Left lobe of liver (tissue), 2 donors: ENCODE measurements at regions not wholly inside any gene's neighbourhood (a gene's known extent, or its start where the extent isn't known, plus 50 kb on each side); places are given as distances from the start of the nearest gene placed in this dataset.

Experiments used
- ATAC-seq: fragments of 200-7000 bp; cut with Tn5 transposase; one replicate; pipeline ENCODE4 v1.9.1; 2020; ENCODE audit warnings: mild to moderate bottlenecking, moderate library complexity
- DNase-seq: peaks from one replicate; pipeline ENCODE4 v3.0.0-alpha.2; 2020; ENCODE audit warnings: low spot score
- donor health status: DM: no; HTN: no; CAD: no; lungs with moderate emphysema.
- donor health status: DM: no; HTN: yes; CAD: no.

GRCh38 chr15:37682304-37682703 is 252.1 kb upstream of the TMCO5A start:
- DNase-seq: no peak
- ATAC-seq: peak; percentile 81

DNA sequence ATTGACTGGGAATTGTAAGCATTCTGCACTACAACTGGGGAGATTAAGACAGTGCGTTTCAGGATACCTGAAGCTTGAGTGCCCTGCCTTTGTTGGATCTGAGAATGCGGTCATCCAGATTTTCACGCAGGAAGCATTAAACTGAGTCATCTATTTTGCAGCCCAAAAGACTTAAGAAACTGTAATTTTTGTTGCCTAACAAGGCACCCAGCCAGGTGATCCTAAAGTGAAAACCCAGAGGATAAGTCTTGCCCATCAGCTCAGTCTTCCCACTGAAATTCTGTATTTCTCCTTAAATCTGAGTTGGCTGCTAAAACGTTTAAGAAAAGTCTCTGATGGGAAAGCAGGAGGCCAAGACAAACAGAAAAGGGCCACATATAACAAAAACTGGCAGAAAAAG is 242.5 kb upstream of the TMCO5A start:
- ATAC-seq (no peak), DNase-seq (no peak)

DNA sequence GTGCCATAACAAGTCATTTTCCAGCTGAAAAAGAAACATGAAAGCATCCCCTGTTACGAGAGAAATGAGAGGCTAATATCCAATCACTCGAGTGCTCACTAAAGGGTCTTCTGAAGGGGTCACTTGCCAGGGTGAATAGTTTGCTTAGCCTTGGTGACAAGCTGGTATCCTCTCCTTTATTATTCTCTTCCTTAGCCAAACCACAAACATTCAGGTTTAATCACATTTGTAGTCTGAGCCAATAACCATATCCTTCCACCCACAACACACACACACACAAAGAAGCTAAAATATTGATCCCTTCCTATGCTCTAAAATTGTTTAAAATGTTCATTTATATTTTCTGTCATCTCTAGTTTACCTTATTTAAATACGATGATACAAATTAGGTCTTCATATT is 240.5 kb upstream of the TMCO5A start:
- no peak for DNase-seq
- ATAC-seq: no peak

DNA sequence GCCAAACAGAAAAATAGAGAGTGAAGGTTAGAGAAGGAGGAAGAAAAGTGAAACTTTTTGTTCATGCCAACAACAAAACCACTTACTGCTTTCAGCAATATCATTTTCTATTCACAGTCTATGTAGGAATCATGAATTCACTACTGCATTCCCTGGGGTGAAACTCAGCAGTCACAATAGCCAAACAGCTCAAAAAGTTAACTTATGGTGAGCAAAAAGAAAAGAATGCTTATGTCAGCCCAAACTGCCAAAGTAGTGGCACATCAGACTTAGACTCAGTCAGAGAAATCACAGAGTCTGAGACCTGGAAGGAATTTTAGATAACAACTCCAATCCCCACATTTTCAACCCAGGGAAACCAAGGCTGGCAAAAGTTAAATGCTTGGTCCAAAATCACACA is 238.7 kb upstream of the TMCO5A start:
- ATAC-seq (no peak), DNase-seq (no peak)

DNA sequence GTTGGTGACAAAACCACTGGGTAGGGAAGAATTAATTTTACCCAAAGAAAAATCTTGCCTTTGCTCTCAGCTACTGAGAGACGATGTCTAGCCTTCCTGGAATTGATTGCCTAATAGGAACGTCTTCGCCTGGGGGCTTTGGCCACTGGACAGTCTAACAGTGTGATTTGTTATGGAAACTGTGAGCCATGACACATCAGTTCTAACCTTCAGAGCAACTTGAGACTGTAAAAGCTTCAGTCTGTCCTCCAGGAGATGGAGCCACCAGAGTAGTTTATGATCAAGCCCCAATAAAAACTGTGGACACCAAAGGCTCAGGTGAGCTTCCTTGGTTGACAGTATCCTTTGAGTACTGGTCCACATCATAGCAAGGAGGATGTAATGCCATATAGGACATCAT is 235.8 kb upstream of the TMCO5A start:
- DNase-seq (no peak), ATAC-seq (peak; percentile 36)

DNA sequence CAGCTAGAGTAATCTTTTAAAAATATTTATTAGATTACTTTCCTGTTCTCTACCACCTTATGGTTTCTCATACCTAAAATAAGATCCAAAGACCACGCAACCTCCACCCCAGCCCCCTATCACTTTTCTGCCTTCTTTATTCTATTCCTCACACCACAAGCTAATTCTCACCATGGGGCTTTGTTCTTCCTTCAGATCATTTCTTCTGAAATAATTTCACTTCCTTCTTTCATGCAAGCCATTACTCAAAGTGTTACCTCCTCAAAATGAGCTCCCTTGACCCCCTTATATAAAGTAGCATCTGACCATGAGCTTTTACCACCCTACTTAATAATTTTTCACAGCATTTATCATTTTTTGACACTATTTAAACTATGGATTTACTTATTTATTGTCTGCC is 233.2 kb upstream of the TMCO5A start:
- ATAC-seq: no peak

DNA sequence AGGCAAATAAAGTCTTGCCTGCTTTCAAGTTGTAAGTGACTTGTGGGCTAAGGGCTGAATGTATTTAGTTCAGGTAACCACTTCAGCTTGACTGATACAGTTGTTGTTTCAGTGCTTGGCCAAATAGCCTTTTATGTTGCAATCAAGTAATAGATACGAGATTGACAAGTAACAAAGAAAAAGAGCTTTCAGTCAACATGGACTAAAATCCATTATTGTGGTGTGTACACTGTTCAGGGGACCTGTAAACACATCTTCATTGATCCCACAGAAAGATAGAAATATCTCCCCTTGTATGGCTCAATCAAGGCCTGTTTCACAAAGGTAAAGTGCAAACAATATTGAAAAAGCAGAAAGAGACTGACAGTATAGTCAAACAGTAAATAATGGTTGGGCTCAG is 224.8 kb upstream of the TMCO5A start:
- DNase-seq (no peak), ATAC-seq (peak; percentile 34)

More for the DNA sequence above, 233.2 kb upstream of the TMCO5A start:
- DNase-seq: no peak

- DNase-seq: no peak
These were observed 219.3 kb upstream of the TMCO5A start for GRCh38 chr15:37715101-37715500.

GRCh38 chr15:37720267-37720666 is 214.2 kb upstream of the TMCO5A start:
- DNase-seq (no peak), ATAC-seq (no peak)

More at GRCh38 chr15:37715101-37715500, 219.3 kb upstream of the TMCO5A start:
- no peak for ATAC-seq

DNA sequence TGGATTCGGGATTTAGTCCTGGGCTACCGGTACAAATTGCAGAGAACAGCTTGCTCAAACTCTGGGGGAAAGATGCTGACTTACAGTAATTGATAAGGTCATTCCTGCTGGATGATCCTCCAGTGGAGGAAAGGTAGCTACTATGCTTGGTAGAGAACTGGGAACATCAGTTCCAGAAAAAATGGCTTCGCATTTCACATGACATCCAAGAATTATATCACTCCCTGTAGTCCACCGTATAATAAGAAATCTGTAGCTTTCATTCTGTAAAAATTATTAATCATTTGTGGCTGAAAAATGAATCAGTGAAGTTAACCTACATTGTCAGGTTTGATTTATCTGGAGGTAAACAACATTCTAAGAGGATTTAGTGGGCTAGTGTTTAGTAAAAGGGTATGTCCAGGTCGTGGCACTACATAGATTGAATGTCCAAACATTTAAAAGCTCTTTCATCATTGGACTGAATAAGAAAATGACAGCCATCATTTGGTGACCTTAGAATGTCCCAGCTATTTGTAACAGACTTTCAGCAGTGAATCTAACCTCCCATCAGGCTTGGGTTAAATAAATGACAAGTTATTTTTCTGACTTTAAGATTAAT is 203.2 kb upstream of the TMCO5A start:
- no peak for DNase-seq
- no peak for ATAC-seq

DNA sequence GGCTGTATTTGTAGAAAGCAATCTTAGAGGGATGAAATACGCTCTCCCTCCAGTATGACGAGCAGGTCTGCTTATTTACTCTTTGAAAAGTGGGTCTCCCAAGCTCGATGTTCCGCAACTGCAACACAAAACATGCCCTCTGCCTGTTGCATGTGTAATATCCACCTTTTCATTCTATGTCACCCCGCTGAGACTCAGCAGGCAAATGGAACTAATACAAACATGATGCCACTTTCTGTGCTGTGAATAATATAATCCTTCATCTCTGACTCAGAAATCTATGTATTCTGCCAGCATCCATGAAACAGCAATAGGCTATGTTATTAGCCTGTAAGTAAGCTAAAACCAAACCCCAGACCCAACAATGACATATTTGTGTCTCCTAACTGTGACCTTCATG is 200.8 kb upstream of the TMCO5A start:
- ATAC-seq (no peak), DNase-seq (no peak)

GRCh38 chr15:37740623-37741141 is 193.8 kb upstream of the TMCO5A start:
- DNase-seq (no peak), ATAC-seq (no peak)

DNA sequence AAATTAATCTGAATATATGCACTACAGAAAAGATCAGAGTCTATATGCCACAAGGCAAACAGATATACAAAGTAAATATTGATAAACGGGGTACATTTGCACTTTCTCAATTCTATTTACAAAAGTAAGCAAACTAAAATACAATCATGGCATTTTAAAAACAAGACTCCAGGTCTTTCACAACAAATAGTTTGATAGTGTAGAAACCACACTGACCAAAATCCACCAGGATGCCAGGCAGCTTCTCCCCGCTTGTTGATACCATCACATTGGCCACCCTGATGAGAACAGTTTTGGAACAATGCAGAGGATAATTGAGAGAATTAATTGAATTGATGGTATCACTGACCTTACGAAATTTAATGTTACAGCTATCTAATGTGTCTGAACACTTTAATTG is 190.6 kb upstream of the TMCO5A start:
- DNase-seq (no peak), ATAC-seq (peak; percentile 37)

DNA sequence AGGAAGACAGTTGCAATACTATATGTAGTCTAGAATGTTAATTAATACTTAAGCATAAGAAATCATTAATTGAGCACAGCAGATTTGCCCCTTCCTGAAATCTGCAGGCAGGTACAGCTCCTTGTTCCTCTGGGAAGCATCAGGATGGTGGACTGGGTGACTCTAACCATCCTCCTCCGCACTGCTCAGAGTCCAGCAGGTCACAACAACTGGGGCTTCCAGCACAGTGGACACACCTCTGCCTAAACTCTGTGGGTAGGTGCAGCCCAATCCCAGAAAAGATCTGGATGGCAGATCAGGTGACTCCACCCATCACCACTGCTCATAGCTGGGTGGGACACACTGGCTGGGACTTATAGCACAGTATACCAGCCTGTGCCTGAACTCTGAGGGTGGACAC is 189.9 kb upstream of the TMCO5A start:
- DNase-seq (no peak), ATAC-seq (no peak)

DNA sequence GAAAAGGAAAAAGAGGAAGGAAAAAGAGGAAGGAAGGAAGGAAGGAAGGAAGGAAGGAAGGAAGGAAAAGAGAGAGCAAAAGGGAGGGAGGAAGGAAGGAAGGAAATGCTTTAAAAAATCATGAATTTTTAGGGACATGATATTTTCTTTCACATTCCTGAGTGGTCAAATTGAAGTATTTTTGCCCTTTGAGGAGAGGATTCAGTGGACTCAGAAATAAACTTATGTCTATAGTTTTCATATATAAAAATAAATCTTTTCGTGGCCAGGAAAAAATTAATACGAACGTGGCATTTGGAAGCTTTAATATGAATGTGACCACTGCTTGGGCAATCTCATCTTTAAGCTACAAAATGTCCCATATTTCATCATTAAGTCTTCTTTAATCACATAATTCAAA is 183.0 kb upstream of the TMCO5A start:
- ATAC-seq: no peak
- DNase-seq: no peak

DNA sequence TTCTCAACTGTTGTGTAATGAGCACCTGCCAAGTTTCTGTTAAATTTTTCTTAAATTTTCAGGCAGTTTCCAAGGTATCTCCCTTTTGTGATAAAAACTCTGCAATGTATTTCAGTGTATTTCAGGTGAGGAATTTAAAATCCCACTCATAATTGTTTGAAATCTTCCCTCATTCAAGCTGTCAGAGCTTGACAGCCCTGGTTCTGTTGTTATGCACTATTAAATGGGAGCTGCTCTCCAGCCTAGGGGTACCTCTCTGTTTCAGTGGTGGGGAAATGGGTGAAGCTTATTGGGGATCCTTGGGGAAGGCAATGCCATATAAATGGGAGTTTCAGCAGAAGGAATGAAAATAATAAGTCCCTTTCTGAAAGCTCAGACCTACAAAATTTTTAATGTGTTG is 178.0 kb upstream of the TMCO5A start:
- ATAC-seq: no peak
- DNase-seq: no peak

DNA sequence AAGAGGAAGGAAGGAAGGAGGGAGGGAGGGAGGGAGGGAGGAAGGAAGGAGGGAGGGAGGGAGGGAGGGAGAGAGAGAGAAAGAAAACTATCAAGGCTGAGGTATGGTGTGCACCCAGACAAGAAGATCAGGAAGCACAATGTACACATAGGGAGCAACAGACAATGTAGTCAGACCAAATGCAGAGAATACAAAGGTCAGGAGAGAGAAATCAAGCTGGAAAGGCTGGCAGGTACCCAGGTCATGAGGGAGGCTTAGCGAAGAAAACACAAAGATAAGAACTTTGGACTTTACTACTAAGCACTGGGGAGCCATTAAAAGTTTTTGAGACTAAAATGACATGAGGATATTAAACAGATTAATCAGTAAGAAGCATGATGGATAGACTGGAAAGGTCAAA is 176.0 kb upstream of the TMCO5A start:
- ATAC-seq (peak; percentile 92), DNase-seq (peak; percentile 78)

GRCh38 chr15:37764733-37765191 is 169.7 kb upstream of the TMCO5A start:
- DNase-seq (peak; percentile 57), ATAC-seq (peak; percentile 97)

DNA sequence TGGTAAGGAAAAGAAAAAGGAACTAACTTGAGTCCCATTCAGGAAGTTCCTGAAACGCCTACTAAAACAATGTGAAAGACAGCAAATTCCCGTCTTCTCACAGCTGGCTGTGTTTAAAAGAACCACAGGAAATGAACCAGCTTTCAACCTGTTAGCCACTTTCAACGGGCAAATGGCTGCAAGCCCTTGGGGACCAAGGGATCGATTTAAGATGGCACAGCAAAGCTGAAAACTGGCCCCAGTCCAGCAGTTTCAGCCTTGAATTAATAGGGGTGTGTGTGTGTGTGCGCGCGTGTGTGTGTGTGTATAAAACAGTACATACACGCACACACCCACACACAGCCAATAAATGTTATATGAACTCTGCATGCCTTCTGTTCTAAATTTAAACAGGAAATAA is 168.7 kb upstream of the TMCO5A start:
- ATAC-seq (no peak), DNase-seq (no peak)

GRCh38 chr15:37767841-37768455 is 166.5 kb upstream of the TMCO5A start:
- DNase-seq (no peak), ATAC-seq (no peak)

DNA sequence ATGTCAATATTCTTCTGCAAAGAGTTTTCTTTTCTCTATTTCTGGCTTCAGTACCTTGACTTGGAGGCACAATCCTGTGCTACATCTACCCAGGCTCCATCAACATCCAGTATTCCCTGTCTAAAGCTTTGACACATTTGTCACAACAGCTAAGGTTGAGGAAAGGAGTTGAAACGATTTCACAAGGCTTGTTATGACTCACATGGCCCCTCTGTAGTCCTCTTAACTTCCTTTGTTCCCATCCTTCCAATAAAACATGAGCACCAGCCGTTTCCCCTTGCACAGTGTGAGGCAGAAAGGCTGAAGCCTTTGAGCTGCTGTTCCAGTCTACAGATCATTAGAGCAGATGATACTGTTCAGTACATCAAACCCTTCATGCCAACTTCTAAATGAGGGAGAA is 163.0 kb upstream of the TMCO5A start:
- ATAC-seq: no peak
- DNase-seq: no peak

DNA sequence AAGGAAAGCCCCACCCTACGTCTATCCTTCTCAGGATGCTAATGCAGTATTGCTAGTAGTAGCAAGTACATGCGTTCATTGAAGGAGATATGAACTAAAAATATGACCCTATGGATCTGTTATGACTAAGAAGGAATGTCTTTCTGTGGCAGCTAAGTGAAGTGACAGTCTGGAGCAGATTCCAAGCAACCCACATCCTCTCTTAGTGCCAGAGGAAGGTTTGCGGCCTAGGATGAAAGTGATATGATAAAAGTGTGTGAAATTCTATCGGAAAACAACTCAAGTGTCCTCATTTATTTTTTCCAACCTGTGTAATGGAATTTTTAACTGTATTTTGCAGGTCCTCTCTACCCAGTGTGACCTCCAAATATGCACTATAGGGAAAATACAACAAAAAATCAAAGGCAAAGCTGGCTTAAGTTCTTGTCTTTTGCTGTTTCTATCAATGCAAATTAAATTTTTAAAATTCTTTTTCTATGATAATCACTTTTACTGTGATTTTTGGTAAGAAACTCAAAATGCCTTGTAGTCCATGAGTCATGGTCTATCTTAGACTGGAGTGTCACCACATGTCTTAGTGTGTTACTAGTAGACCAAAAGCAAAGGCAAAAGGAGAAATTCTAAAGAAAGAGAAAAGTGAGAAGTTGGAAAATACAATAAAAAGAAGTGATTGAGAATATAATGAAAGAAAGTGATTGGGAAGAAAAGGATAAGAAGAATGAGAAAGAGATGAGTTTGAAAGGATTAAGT is 161.2 kb upstream of the TMCO5A start:
- ATAC-seq (no peak), DNase-seq (no peak)
